ENCODE measurements at regions not wholly inside any gene's neighbourhood (a gene's known extent, or its start where the extent isn't known, plus 50 kb on each side); places are given as distances from the start of the nearest gene placed in this dataset.
"Not testable (repeated sequence)": the region's sequence is repeated elsewhere in the genome, so short reads cannot be mapped to it uniquely, and the experiment has no call there.

GRCh38 chr3:89685731-89686130, 578.3 kb downstream of the EPHA3 start:
- H3K4me3 Mint-ChIP-seq = no peak overlapping the region
- ATAC-seq = no peak
- H3K36me3 Mint-ChIP-seq = no peaks in the 10 kb centered on the region
- no peaks in the 10 kb centered on the region for H3K4me1 Mint-ChIP-seq
- no peaks in the 10 kb centered on the region for H3K9me3 Mint-ChIP-seq
- no peak overlapping the region for H3K27ac Mint-ChIP-seq
- H3K27me3 Mint-ChIP-seq = no peaks in the 10 kb centered on the region

GRCh38 chr3:89690646-89691045, 583.2 kb downstream of the EPHA3 start:
- no peaks in the 10 kb centered on the region for H3K27me3 Mint-ChIP-seq
- no peaks in the 10 kb centered on the region for H3K36me3 Mint-ChIP-seq
- H3K4me3 Mint-ChIP-seq = no peak overlapping the region
- H3K9me3 Mint-ChIP-seq = no peaks in the 10 kb centered on the region
- no peak for ATAC-seq
- H3K27ac Mint-ChIP-seq = no peak overlapping the region
- H3K4me1 Mint-ChIP-seq = no peaks in the 10 kb centered on the region

- Mint-ChIP-seq H3K4me3 (no peak overlapping the region), H3K9me3 (no peaks in the 10 kb centered on the region), H3K27ac (no peak overlapping the region), H3K27me3 (no peaks in the 10 kb centered on the region), H3K4me1 (no peaks in the 10 kb centered on the region), H3K36me3 (no peaks in the 10 kb centered on the region)
- ATAC-seq = no peak
Measured at GRCh38 chr3:89692601-89693000, 585.2 kb downstream of the EPHA3 start.

GRCh38 chr3:89697321-89697916, 590.0 kb downstream of the EPHA3 start:
- peaks cover 3% of the 10 kb centered on the region for H3K9me3 Mint-ChIP-seq
- H3K27ac Mint-ChIP-seq = no peak overlapping the region
- H3K4me3 Mint-ChIP-seq = no peak overlapping the region
- H3K27me3 Mint-ChIP-seq = no peaks in the 10 kb centered on the region
- H3K4me1 Mint-ChIP-seq = no peaks in the 10 kb centered on the region
- no peak for ATAC-seq
- no peaks in the 10 kb centered on the region for H3K36me3 Mint-ChIP-seq

- ATAC-seq = no peak
- Mint-ChIP-seq H3K27me3 (no peaks in the 10 kb centered on the region), H3K9me3 (peaks cover 3% of the 10 kb centered on the region), H3K36me3 (no peaks in the 10 kb centered on the region), H3K4me3 (no peak overlapping the region), H3K4me1 (no peaks in the 10 kb centered on the region), H3K27ac (no peak overlapping the region)
Measured at GRCh38 chr3:89698208-89698830, 590.9 kb downstream of the EPHA3 start.

- no peaks in the 10 kb centered on the region for H3K27me3 Mint-ChIP-seq
- H3K36me3 Mint-ChIP-seq = no peaks in the 10 kb centered on the region
- no peak overlapping the region for H3K27ac Mint-ChIP-seq
- H3K9me3 Mint-ChIP-seq = peaks cover 3% of the 10 kb centered on the region
- ATAC-seq = no peak
- H3K4me1 Mint-ChIP-seq = no peaks in the 10 kb centered on the region
- no peak overlapping the region for H3K4me3 Mint-ChIP-seq
Measured at GRCh38 chr3:89699229-89699628, 591.8 kb downstream of the EPHA3 start.

- Mint-ChIP-seq H3K27ac (no peak overlapping the region), H3K27me3 (no peaks in the 10 kb centered on the region), H3K4me3 (no peak overlapping the region), H3K4me1 (no peaks in the 10 kb centered on the region), H3K36me3 (no peaks in the 10 kb centered on the region), H3K9me3 (peaks cover 3% of the 10 kb centered on the region)
- ATAC-seq = no peak
Measured at GRCh38 chr3:89699771-89700170, 592.4 kb downstream of the EPHA3 start.

GRCh38 chr3:89702404-89702803, 595.0 kb downstream of the EPHA3 start:
- H3K27me3 Mint-ChIP-seq = no peaks in the 10 kb centered on the region
- no peak overlapping the region for H3K27ac Mint-ChIP-seq
- H3K4me1 Mint-ChIP-seq = no peaks in the 10 kb centered on the region
- no peak for ATAC-seq
- no peak overlapping the region for H3K4me3 Mint-ChIP-seq
- peaks cover 6% of the 10 kb centered on the region for H3K9me3 Mint-ChIP-seq
- H3K36me3 Mint-ChIP-seq = no peaks in the 10 kb centered on the region

GRCh38 chr3:89713196-89713595, 605.8 kb downstream of the EPHA3 start:
- H3K9me3 Mint-ChIP-seq = peaks cover 18% of the 10 kb centered on the region
- H3K4me1 Mint-ChIP-seq = no peaks in the 10 kb centered on the region
- no peak overlapping the region for H3K27ac Mint-ChIP-seq
- no peak for ATAC-seq
- no peak overlapping the region for H3K4me3 Mint-ChIP-seq
- H3K27me3 Mint-ChIP-seq = no peaks in the 10 kb centered on the region
- H3K36me3 Mint-ChIP-seq = no peaks in the 10 kb centered on the region

- Mint-ChIP-seq H3K36me3 (no peaks in the 10 kb centered on the region), H3K4me3 (no peak overlapping the region), H3K4me1 (no peaks in the 10 kb centered on the region), H3K27me3 (no peaks in the 10 kb centered on the region), H3K9me3 (peaks cover 18% of the 10 kb centered on the region), H3K27ac (no peak overlapping the region)
- ATAC-seq = no peak
Measured at GRCh38 chr3:89714237-89714636, 606.8 kb downstream of the EPHA3 start.

- Mint-ChIP-seq H3K4me3 (no peak overlapping the region), H3K9me3 (peaks cover 7% of the 10 kb centered on the region), H3K27me3 (no peaks in the 10 kb centered on the region), H3K4me1 (no peaks in the 10 kb centered on the region), H3K36me3 (no peaks in the 10 kb centered on the region), H3K27ac (no peak overlapping the region)
- no peak for ATAC-seq
Measured at GRCh38 chr3:89740080-89740880, 632.9 kb downstream of the EPHA3 start.

- no peak for ATAC-seq
- H3K4me3 Mint-ChIP-seq = no peak overlapping the region
- H3K9me3 Mint-ChIP-seq = peaks cover 9% of the 10 kb centered on the region
- H3K27me3 Mint-ChIP-seq = no peaks in the 10 kb centered on the region
- no peaks in the 10 kb centered on the region for H3K36me3 Mint-ChIP-seq
- no peaks in the 10 kb centered on the region for H3K4me1 Mint-ChIP-seq
- no peak overlapping the region for H3K27ac Mint-ChIP-seq
Measured at GRCh38 chr3:89740881-89741177, 633.4 kb downstream of the EPHA3 start.

GRCh38 chr3:89742546-89742945, 635.1 kb downstream of the EPHA3 start:
- no peak overlapping the region for H3K27ac Mint-ChIP-seq

GRCh38 chr3:89747541-89748278, 640.3 kb downstream of the EPHA3 start:
- ATAC-seq, H3K27me3 Mint-ChIP-seq, H3K4me3 Mint-ChIP-seq, H3K9me3 Mint-ChIP-seq, H3K36me3 Mint-ChIP-seq, H3K4me1 Mint-ChIP-seq, H3K27ac Mint-ChIP-seq: not testable (repeated sequence)

More at GRCh38 chr3:89742546-89742945, 635.1 kb downstream of the EPHA3 start:
- ATAC-seq = no peak
- Mint-ChIP-seq H3K27me3 (no peaks in the 10 kb centered on the region), H3K9me3 (peaks cover 12% of the 10 kb centered on the region), H3K36me3 (no peaks in the 10 kb centered on the region), H3K4me3 (no peak overlapping the region), H3K4me1 (no peaks in the 10 kb centered on the region)

GRCh38 chr3:89762405-89762804, 655.0 kb downstream of the EPHA3 start:
- Mint-ChIP-seq H3K27ac (no peak overlapping the region), H3K4me3 (no peak overlapping the region), H3K9me3 (peaks cover 7% of the 10 kb centered on the region), H3K27me3 (no peaks in the 10 kb centered on the region), H3K4me1 (no peaks in the 10 kb centered on the region), H3K36me3 (no peaks in the 10 kb centered on the region)
- ATAC-seq = no peak
